GM23248 (cell line): ENCODE measurements at regions not wholly inside any gene's neighbourhood (a gene's known extent, or its start where the extent isn't known, plus 50 kb on each side); places are given as distances from the start of the nearest gene placed in this dataset.
"Not testable (repeated sequence)": the region's sequence is repeated elsewhere in the genome, so short reads cannot be mapped to it uniquely, and the experiment has no call there.

ENCODE experiments used
- DNase-seq: peaks from one replicate; pipeline ENCODE4 v3.0.0-alpha.2; 2015
- H2AFZ ChIP-seq: fragments of 200-600 bp; sonication (generic); 2 replicates; pipeline ENCODE4 v1.6.1; 2016; ENCODE audit warnings: antibody characterized with exemption
- H3F3A ChIP-seq: fragments of 200-600 bp; sonication (generic); 2 replicates; pipeline ENCODE4 v1.6.1; 2016; ENCODE audit warnings: mild to moderate bottlenecking, antibody characterized with exemption, mixed run types; ENCODE audit not compliant: insufficient read depth
- H3K27ac ChIP-seq: fragments of 200-600 bp; sonication (generic); 2 replicates; pipeline ENCODE4 v1.5.1; 2016; ENCODE audit warnings: mild to moderate bottlenecking
- H3K27me3 ChIP-seq: fragments of 200-600 bp; sonication (generic); replicated peaks from 2 replicates; pipeline ENCODE4 v1.6.1; 2016; ENCODE audit warnings: mild to moderate bottlenecking; ENCODE audit not compliant: insufficient read depth
- H3K36me3 ChIP-seq: fragments of 200-600 bp; sonication (generic); 2 replicates; pipeline ENCODE4 v1.6.1; 2016; ENCODE audit warnings: low read depth, mild to moderate bottlenecking
- H3K4me1 ChIP-seq: fragments of 200-600 bp; sonication (generic); 2 replicates; pipeline ENCODE4 v1.6.1; 2016; ENCODE audit warnings: mild to moderate bottlenecking; ENCODE audit not compliant: insufficient read depth
- H3K4me2 ChIP-seq: fragments of 200-600 bp; sonication (generic); one replicate; pipeline ENCODE4 v1.6.1; 2016; ENCODE audit warnings: mild to moderate bottlenecking; ENCODE audit not compliant: unreplicated experiment
- H3K4me3 ChIP-seq: fragments of 200-600 bp; sonication (generic); 2 replicates; pipeline ENCODE4 v1.5.1; 2016; ENCODE audit warnings: mild to moderate bottlenecking
- H3K79me2 ChIP-seq: fragments of 200-600 bp; sonication (generic); 2 replicates; pipeline ENCODE4 v1.6.1; 2016; ENCODE audit warnings: mild to moderate bottlenecking; ENCODE audit not compliant: insufficient read depth
- H3K9ac ChIP-seq: fragments of 200-600 bp; sonication (generic); 2 replicates; pipeline ENCODE4 v1.6.1; 2016; ENCODE audit warnings: mild to moderate bottlenecking
- H3K9me2 ChIP-seq: fragments of 200-600 bp; sonication (generic); 2 replicates; pipeline ENCODE4 v1.6.1; 2016; ENCODE audit warnings: mixed run types, mild to moderate bottlenecking, moderate library complexity; ENCODE audit not compliant: insufficient read depth
- H3K9me3 ChIP-seq: fragments of 200-600 bp; sonication (generic); one replicate; pipeline ENCODE4 v1.6.1; 2017; ENCODE audit warnings: low read depth
- H4K20me1 ChIP-seq: fragments of 200-600 bp; sonication (generic); 2 replicates; pipeline ENCODE4 v1.6.0; 2016; ENCODE audit not compliant: insufficient read depth
- EZH2 ChIP-seq: fragments of 200-600 bp; sonication (generic); IDR thresholded peaks from 2 replicates; pipeline ENCODE4 v1.6.1; 2018; ENCODE audit warnings: antibody characterized with exemption, mild to moderate bottlenecking; ENCODE audit not compliant: insufficient read depth, poor library complexity, severe bottlenecking
- EZH2phosphoT487 ChIP-seq: fragments of 200-600 bp; sonication (generic); IDR thresholded peaks from 2 replicates; pipeline ENCODE4 v1.6.1; 2018; ENCODE audit warnings: antibody characterized with exemption, moderate library complexity, mild to moderate bottlenecking, low read depth; ENCODE audit not compliant: insufficient read depth
- WGBS, 2 experiments: methylation state at CpG; one replicate each; pipeline ENCODE4 v1.1.6; 2015 to 2017; ENCODE audit warnings: low lambda C conversion rate in 2 of 2, low coverage in 1 of 2; ENCODE audit errors: missing lambda C conversion rate in 2 of 2; 5-methylcytosine and 5-hydroxymethylcytosine counted together
- in situ Hi-C: fragments of 300-500 bp; cut with MboI; formaldehyde crosslinking; loops from 2 replicates; pipeline ENCODE4 v1.15.0; 2020

GRCh38 chr6:132021552-132022375, 70.6 kb upstream of the CCN2 start:
- Histone ChIP-seq H3K9me2 (no peaks in the 10 kb centered on the region), H3K9me3 (no peaks in the 10 kb centered on the region), H3K4me1 (peaks cover 11% of the 10 kb centered on the region), H3F3A (peaks cover 4% of the 10 kb centered on the region; the same call in 1 of the 2 replicates), H3K4me2 (no peak overlapping the region), H3K4me3 (no peak overlapping the region), H3K27ac (no peak overlapping the region), H4K20me1 (no peaks in the 10 kb centered on the region), H3K9ac (no peak overlapping the region), H2AFZ (no peak overlapping the region), H3K27me3 (no peaks in the 10 kb centered on the region), H3K79me2 (no peaks in the 10 kb centered on the region), H3K36me3 (no peaks in the 10 kb centered on the region)
- no peak for DNase-seq
- WGBS, 2 experiments, result 87 to 93% methylated on average over 4 of the region's 4 CpGs
- TF ChIP-seq EZH2phosphoT487 (no peak), EZH2 (no peak)
- in situ Hi-C loops, result no loop called here

- WGBS, 2 experiments, result 96 to 98% methylated on average over 4 of the region's 4 CpGs
- not testable (repeated sequence) for H3K27ac ChIP-seq
Measured at GRCh38 chr6:132020918-132021317, 69.7 kb upstream of the CCN2 start.

GRCh38 chr6:132020138-132020581, 69.0 kb upstream of the CCN2 start:
- Histone ChIP-seq H3K27ac (peak overlapping the region; percentile 62), H3K9me2 (no peaks in the 10 kb centered on the region), H3K4me1 (peaks cover 11% of the 10 kb centered on the region), H3F3A (peaks cover 4% of the 10 kb centered on the region; the same call in 1 of the 2 replicates), H3K79me2 (no peaks in the 10 kb centered on the region), H4K20me1 (no peaks in the 10 kb centered on the region), H3K4me3 (no peak overlapping the region), H3K27me3 (no peaks in the 10 kb centered on the region), H3K4me2 (peak overlapping the region; percentile 10), H3K36me3 (no peaks in the 10 kb centered on the region), H3K9me3 (no peaks in the 10 kb centered on the region), H2AFZ (peak overlapping the region; percentile 88), H3K9ac (peak overlapping the region; percentile 65)
- in situ Hi-C loops, result no loop called here
- WGBS, 2 experiments, result 6 to 12% methylated on average over 6 of the region's 6 CpGs
- no peak for TF ChIP-seq EZH2
- no peak for TF ChIP-seq EZH2phosphoT487
- DNase-seq, result peak; percentile 77

More at GRCh38 chr6:132020918-132021317, 69.7 kb upstream of the CCN2 start:
- H3F3A ChIP-seq, H4K20me1 ChIP-seq, H3K4me2 ChIP-seq, H3K9me2 ChIP-seq, H3K36me3 ChIP-seq, in situ Hi-C loops, H3K9me3 ChIP-seq, H3K4me3 ChIP-seq, H3K79me2 ChIP-seq, H3K9ac ChIP-seq, H3K27me3 ChIP-seq, DNase-seq: not testable (repeated sequence)
- peaks cover 11% of the 10 kb centered on the region for H3K4me1 ChIP-seq
- H2AFZ ChIP-seq, result peak overlapping the region; percentile 88

- H3K4me3 ChIP-seq, result no peak overlapping the region
- peak overlapping the region; percentile 88 for H2AFZ ChIP-seq
Measured at GRCh38 chr6:132019586-132019985, 68.4 kb upstream of the CCN2 start.

More at GRCh38 chr6:132019586-132019985, 68.4 kb upstream of the CCN2 start:
- no peak for DNase-seq
- TF ChIP-seq EZH2, result no peak
- TF ChIP-seq EZH2phosphoT487, result no peak
- H3F3A ChIP-seq, result peaks cover 4% of the 10 kb centered on the region; the same call in 1 of the 2 replicates
- H3K79me2 ChIP-seq, result no peaks in the 10 kb centered on the region
- H3K4me2 ChIP-seq, result no peak overlapping the region
- in situ Hi-C loops, result no loop called here
- no peaks in the 10 kb centered on the region for H3K9me3 ChIP-seq
- peaks cover 11% of the 10 kb centered on the region for H3K4me1 ChIP-seq
- peak overlapping the region; percentile 62 for H3K27ac ChIP-seq
- H3K9ac ChIP-seq, result peak overlapping the region; percentile 65; the same call in 1 of the 2 replicates
- no peaks in the 10 kb centered on the region for H3K36me3 ChIP-seq
- no peaks in the 10 kb centered on the region for H3K27me3 ChIP-seq
- H4K20me1 ChIP-seq, result no peaks in the 10 kb centered on the region
- H3K9me2 ChIP-seq, result no peaks in the 10 kb centered on the region
- 23 to 24% methylated on average over 1 of the region's 1 CpG for WGBS, 2 experiments
